Activated CD8-positive, alpha-beta memory T cell treated with anti-CD3 and anti-CD28 coated beads, Interleukin-2, amount 50 U/mL, for 24 hours (primary cell): ENCODE measurements at regions not wholly inside any gene's neighbourhood (a gene's known extent, or its start where the extent isn't known, plus 50 kb on each side); places are given as distances from the start of the nearest gene placed in this dataset.

Experiments used
- DNase-seq: peaks from one replicate; pipeline ENCODE4 v3.0.0-alpha.2; 2020; ENCODE audit errors: extremely low read depth

DNA sequence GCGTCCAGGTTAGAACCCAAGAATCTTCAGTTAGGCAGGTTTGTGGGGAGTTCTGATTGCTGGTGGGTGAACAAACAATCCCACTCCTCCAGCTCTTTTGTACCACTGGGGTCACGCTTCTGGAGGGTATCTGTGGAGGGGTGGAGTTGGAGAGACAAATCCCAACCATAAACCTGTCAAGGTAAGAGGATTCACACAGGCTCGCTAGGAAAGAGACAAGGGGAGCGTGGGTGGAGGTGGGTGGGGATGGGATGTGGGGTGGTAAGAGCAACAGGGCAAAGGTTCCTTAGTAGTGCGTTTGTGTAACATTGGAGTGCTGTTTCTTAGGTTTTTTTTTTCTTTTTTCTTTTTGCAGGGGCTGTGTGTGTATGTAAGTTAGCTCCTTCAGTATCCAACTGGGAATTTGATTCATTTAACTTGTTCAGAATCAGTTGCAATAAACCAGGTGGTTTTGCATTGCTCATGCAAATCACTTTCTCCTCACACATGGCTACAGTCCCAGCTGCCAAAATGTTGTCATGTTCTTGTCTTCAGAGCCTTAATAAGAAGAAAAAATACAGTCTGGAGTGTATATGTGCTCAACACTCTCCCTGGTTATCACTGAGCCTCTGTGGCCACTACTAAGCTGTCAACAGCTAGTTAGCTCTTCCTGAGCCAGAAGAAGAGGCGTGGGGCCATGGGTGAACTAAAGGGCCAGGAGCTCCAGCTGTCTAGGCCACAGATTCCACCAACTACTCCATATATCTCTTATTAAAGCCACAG lies 164.0 kb upstream of the RAD23B start:
- DNase-seq = no peak

DNA sequence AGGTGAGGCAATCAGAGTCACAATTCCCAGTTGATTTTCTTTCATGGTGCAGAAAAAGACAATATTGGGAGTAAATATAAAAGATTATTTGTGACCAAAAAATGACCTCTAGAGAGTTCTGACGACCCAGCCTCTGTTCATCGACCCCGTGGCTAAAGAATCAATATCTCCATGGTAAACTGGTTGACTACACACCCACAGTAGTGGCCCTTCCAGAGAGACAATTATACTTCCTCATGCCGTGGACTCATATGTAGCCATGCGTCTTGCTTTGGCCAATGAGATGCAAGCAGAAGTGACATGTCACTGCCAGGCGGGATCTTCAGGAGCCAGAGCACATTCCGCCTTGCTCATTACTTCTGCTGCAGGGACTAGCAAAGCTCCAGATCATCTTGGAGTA lies 163.3 kb upstream of the RAD23B start:
- DNase-seq = no peak

DNA sequence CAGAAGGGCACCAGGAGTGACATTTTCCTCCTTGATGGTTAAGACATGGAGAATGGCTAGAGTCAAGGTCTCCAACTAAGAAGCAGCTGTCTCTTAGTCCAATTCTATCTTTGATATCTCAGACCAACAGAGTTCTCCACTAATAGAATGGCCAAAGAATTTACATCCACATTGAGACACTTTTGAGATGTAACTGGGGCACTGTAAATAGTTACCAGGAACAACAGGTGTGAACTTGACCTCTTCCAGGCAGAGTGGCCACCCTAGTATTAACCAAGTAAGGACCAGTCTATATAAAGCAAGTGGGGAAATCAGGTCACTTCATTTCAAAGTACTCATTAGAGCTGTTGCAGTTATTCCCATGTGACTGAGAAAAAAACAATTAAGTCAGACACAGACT lies 159.7 kb upstream of the RAD23B start:
- DNase-seq = no peak

DNA sequence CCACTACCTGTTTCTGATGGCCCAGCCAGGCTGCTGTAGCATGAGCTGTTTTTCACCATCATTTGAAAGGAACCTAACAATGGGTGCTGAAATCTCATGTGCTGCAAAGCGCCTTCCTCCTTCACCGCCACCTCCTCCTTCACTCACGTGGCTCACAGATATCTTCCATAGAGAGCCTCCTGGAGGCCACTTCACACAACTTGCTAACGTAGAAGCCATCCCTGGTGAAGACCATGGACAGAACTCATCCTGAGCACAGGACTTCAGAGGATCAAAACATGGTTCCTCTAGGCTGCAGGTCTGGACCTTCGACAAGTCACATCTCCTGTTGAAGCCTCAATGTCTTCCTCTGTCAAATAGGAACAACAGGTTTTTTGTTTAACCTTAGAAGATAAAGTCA lies 155.5 kb upstream of the RAD23B start:
- DNase-seq = no peak

DNA sequence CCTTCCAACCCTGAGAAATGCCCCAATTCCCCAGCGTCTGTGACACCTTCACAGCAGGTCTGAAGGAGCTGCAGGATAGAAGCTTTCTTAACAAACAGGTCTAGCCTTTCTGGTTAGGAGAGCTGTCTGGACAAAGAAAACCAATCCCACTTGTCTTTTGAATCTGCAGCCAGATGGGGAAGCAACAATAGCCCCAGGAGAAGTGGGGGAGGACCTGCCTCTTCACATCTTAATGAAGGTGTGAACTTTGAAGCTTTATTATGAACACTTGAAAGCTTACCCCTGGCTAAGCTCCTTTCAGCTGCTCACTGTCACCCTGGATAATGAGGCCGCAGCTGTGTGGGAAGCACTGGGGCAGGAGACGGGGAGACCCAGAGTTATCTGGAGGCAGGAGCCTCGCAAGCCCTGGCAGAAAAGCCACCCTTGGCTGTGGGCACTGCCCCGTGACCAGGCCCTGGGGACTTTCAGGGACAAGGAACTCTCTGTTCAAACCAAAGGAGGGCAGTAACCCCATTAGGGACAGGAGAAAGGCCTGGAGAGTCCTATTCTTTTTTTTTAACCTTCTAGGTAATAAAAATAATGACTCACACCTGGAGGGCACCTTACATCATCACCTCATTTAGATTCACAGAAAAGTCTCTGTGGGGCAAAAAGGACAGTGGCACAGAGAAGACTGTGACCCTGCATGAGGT lies 151.8 kb upstream of the RAD23B start:
- DNase-seq = no peak

DNA sequence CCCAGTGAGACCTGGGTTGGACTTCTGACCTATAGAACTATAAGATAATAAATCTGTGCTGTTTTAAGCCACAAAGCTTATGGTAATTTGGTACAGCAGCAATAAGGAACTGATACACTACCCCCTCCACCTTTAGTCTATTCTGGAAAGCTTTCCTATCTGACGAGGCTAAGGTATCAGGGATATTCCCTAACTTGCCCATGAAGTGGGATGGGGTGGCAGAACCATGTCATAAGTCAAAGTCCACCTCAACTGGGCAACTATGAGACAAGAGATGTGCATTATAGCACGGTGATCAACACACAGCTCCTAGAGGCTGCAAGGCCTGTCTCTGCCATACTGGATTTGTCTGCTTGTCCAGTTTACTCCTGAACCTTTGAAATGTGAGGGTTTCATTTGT lies 146.8 kb upstream of the RAD23B start:
- no peak for DNase-seq

DNA sequence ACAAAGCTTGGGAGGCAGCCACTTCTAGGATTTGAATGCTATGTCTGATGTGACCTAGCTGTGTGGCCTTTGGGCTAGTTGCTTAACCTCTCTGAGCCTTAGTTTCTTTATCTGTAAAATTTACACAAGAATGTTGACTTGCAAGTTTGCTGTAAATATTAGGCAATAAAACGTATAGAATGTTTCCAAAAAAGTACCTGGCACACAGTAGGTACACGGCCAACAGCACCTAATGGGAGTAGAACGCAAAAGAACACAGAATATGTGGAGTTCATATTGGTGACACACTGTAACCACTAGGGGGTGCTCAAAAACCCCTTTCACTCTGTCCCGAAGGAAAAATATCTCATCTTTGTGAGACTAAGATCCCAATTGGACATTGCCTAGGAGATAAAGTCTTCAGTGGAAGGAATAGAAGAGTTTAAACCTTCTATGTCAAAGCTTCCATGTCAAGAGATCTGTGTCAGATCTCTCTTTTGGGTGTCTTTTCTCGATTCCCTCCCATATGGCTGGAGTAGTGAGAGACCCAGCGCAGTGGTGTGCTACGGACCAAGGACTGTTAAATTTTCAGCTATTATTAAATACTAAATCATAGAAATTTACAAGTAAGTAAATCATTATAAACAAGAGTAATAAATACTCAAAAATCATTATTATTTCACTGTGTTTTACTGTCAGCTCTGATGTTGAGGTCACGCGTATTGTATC lies 145.4 kb upstream of the RAD23B start:
- DNase-seq = no peak

DNA sequence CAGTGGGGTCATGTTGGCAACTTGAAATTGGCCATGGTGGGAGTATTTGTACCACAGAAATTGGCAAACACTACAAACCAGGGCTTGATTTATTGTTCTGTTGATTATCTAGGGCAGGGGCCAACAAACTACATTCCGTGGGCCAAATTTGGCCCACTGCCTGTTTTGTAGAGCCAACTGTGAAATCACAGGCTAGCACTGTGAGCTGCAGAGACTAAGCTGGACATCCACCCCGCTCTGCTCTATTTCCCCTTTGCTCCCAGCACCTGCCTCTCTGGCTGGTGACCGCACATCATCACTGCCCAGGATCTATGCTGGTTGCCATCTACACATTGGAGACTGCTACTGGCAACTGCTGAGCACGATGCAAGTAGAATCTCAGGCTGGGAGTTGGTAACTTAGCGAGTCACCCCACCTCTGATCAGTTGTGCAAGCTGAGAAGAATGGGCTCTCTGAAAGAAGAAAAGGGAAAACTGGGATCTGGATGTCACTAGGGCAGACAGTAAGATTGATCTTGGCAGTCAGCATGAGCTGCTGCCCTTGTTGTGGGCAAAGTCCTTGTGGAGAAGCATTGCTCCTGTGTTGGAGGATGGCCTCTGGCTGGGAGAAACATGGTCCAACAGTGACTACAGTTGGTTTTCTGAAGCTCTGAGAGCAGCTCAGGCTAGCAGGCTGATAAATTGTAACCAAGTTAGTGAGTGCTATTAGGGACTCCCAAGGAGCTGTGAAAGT lies 144.7 kb upstream of the RAD23B start:
- no peak for DNase-seq

DNA sequence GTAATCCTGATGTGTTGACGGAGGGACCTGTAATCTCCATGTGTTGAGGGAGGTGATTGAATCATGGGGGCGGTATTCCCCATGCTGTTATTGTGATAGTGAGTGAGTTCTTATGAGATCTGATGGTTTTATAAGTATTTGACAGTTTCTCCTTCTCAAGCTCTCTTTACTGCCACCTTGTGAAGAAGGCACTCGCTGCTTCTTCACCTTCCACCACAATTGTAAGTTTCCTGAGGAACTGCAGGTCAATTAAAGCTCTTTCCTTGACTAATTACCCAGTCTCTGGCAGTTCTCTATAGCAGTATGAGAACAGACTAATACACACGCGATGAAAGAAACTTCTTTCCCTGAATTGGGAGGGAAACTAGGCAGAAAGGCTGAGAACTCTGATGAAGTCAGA lies 141.1 kb upstream of the RAD23B start:
- no peak for DNase-seq

DNA sequence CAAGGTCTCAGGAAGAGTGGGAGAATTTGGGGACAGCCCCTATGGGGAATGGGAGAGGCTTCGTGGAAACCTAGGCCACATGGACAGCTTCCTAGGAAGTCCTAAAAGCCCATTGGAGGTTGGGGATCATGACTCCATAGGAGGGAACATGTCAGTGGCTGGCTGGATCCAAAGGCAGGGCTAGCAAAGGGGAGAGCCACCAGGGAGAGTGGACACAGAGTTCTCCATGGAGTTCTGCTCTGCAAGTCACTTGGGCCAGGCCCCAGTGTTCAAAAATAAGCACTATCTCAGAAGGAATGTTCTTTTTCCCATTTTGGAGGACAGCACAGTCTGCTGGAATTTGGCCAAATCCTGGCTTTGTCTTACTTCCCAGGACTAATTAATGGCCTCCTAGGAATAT lies 140.6 kb upstream of the RAD23B start:
- no peak for DNase-seq

DNA sequence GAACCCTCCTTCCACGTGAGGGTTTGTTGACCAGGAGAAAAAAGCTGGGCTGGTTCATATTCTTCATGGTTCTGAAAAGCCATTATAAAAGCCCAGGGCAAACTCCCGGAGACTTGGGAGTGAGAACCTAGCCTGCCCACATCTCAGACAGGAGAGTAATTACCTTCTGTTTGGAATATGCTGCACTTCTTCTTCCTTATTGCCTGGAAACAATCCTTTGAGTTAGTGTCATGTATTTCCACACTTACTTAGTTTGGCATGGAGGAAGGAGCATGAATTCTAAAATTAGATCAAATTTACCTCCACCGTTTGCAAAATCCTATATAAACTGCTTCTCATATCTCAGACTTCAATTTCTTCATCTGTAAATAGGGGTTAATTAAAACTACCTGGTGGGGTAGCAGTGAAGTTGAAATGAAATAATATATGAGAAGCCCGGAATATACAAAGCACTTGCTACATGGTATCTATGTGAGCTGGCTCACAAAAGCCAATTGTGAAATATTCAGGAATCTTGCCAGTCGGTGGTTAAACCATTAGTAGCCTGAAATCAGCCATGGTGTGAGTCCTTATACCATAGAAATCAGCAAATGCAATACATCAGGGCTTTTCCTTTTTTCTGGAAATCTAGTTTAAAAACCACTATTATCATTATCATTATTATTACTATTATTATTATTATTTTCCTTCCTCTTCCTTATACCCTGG lies 140.0 kb upstream of the RAD23B start:
- DNase-seq = no peak

DNA sequence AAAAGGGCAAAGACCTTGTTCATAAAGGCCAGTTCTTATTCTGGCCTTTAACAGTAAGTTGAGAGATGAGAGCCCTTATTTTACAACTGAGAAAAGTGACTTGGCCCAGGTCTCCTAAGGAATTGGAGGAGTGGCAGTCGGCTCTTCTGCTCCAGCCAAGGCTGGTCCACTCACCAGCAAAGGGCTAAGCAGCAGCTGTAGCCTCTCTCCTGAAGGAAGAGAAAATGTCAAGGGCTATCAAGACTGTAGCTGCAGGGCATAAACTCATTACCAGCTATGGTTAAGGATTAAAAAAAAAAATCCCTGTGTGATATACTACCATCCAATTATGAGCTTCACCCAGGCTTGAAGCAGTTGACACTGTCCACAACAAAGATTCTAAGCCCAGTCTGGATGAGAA lies 138.6 kb upstream of the RAD23B start:
- no peak for DNase-seq

DNA sequence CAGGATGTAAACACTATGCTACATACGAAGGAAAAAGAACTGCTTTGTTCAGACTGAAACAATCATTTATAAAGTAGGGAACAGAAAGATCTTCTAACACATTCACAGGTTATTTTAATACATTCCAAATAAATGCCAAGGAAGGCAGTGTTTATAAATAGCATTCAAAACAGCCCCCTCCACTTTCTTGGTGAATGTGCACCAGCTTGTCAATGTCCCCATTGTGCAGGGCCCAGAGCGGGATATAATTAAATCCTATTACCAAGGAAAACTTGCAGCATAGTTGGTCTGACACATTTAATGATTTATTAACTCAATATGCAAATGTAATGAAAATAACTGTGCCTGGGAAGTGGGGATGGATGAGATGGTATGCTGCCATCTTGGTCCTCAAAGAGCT lies 135.9 kb upstream of the RAD23B start:
- DNase-seq = no peak

DNA sequence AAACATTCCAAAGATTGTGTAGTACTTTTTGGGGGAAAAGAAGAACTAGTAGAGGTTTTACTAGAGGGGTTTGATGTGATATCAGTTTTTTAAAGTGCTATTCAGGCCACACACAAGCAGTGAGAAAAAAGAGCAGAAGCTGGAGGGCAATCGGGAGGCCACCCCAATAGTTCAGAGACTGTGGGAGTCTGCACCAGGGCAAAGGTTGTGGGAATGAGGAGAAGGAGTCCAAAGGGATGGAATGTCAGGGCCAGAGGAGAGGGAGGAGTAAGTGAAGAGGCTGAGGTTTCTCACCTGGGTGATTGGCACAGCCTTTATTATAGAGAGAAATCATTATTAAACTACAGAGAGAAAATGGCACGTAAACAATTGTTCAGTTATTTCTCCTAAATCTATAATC lies 134.9 kb upstream of the RAD23B start:
- DNase-seq = no peak

DNA sequence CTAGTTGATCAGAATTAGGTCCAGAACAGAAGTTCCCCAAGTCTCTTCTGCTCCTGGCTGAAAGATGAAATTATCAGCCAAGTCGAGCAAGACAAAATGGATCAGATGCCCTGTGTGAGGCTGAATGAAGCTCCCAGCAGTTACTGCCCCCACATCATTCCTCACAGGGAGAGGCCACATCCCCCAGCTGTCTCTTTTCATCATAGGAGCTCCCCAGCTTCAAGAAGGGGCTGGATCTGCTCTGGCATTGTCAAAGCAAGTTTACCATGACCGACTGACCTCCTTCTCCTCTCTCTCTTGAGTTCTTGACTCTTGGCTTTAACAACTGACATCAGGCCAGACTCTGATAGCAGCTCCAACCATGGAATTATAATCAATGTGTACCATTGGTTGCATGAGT lies 133.3 kb upstream of the RAD23B start:
- DNase-seq = no peak

DNA sequence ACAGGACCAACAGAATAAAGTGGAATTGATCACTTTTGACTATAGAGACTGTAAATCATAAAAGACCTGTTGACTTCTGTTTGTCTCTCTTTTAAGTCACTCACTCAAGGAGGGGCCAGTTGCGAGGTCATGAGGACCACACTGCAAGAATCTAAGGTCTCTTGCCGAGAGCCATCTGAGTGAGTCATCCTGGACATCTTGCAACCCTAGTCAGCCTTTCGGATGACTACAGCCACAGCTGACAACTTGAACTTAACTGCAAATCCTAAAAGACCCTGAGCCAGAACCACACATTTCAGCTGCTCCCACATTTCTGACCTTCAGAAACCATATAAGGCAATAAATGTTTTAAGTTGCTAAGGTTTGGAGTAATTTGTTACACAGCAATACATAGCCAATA lies 129.7 kb upstream of the RAD23B start:
- no peak for DNase-seq

DNA sequence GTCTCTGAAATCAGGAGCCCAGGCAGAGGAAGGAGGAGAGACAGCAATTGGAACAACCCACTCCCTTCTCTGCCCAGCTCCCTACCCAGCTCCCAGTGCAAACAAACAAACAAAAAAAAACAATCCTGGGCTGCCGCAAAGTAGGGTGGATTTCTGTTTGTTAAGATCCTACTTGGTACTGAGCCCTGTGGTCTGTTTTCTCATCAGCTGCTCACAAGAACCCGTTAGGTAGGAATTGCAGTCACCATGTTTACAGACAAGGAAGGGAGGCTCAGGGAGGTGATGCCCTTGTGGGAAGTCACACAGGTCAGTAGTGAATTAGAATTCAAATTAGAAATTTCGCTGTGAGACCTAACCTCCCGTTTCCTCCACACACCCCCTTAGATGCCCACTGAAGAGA lies 128.8 kb upstream of the RAD23B start:
- DNase-seq = no peak

DNA sequence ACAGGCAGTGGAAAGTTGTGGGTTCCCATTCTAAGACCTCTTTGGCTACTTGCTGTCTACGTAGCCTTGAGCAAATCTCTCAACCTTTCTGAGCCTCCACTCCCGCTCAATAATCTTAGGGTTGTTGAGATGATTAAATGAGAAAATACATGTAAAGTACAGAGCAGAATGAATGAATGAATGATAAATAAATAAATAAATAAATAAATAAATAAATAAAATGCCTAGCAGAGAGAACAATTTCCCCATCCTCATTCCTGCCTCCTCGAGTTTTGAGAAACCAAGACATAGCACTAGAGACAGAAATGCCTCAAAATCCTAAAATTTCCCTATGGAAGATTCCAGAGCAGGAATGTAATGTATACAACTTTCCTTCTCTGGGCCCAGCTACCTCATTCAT lies 128.3 kb upstream of the RAD23B start:
- no peak for DNase-seq

DNA sequence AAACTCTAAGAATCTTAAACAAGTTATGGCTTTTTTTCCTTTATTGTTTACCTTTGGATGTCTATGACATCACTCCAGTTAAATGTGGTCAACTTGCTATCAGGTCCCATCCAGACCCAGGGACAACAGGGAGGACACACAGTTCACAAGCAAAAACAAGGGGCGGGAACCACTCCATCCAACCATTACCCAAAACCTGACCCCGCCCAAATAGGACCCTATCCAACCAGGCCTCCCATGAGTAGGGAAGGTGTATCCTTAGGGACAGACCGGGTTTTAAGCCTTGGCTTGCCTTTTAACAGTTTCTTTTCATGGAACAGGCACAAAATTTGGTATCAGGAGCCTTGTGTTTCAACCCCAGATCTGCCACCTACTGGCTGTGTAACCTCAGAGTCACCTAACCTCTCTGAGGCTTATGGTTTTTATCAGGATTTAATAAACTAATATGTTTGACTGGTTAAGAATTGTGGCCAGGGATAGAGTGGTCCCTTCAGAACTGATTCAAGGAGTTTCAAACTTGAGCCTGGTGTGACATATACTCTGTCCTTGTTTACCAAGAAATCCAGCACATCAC lies 127.7 kb upstream of the RAD23B start:
- DNase-seq = no peak

DNA sequence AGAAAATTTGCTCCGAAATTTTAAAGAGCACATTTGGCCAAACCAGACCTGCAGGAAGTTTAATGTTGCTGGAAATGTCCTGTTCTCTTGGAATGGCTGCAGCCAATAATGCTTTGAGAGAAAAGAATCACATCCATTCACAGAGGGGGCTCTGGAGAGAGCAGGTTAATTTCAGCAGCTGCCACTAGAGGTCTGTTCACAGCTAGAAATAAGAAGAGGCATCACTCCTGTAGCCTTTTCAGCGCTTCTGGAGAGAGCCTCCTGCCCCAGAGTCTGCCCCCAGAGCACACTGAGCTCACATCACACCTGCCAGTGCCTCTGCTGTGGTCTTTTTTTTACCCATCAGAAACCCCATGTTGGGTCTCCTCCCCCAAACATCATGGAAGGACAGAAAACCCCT lies 124.8 kb upstream of the RAD23B start:
- no peak for DNase-seq

DNA sequence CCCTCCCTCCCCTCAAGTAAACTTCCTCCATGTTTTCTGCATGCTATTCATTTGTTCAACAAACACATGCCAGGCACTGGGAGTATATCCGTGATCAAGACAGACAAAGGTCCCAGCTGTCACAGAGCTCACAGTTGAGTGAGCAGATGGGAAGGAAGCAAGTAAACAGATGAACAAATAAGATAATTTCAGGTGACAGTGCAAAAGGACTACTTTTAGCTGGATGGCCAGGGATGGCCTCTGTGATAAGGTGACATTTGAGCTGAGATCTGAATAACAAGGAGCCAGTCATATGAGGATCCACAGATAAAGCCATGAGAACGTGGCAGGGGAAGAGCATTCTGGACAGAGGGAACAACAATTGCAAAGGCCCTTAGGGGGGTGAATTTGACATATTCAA lies 121.7 kb upstream of the RAD23B start:
- no peak for DNase-seq
